ENCODE measurements at regions not wholly inside any gene's neighbourhood (a gene's known extent, or its start where the extent isn't known, plus 50 kb on each side); places are given as distances from the start of the nearest gene placed in this dataset.

- no peak for DNase-seq (ENCODE audit: low spot score)
Observed at GRCh38 chr12:115118177-115118724, 434.3 kb upstream of the TBX3 start.

GRCh38 chr12:115114140-115114539 lies 430.2 kb upstream of the TBX3 start:
- DNase-seq (ENCODE audit: low spot score), result no peak

GRCh38 chr12:115109863-115110262 lies 425.9 kb upstream of the TBX3 start:
- no peak for DNase-seq (ENCODE audit: low spot score)

GRCh38 chr12:115108129-115109100 lies 424.4 kb upstream of the TBX3 start:
- DNase-seq (ENCODE audit: low spot score), result no peak

GRCh38 chr12:115103884-115104883 lies 420.2 kb upstream of the TBX3 start:
- no peak for DNase-seq (ENCODE audit: low spot score)

- DNase-seq (ENCODE audit: low spot score), result no peak
Observed at GRCh38 chr12:115102450-115102849, 418.5 kb upstream of the TBX3 start.

- DNase-seq (ENCODE audit: low spot score), result no peak
Observed at GRCh38 chr12:115101520-115101919, 417.5 kb upstream of the TBX3 start.

GRCh38 chr12:115097416-115097815 lies 413.4 kb upstream of the TBX3 start:
- DNase-seq (ENCODE audit: low spot score), result no peak

- DNase-seq (ENCODE audit: low spot score), result no peak
Observed at GRCh38 chr12:115096588-115097397, 412.8 kb upstream of the TBX3 start.

- no peak for DNase-seq (ENCODE audit: low spot score)
Observed at GRCh38 chr12:115095073-115095748, 411.2 kb upstream of the TBX3 start.

GRCh38 chr12:115094163-115094816 lies 410.3 kb upstream of the TBX3 start:
- DNase-seq (ENCODE audit: low spot score), result no peak

GRCh38 chr12:115093261-115093660 lies 409.3 kb upstream of the TBX3 start:
- no peak for DNase-seq (ENCODE audit: low spot score)

GRCh38 chr12:115090783-115091182 lies 406.8 kb upstream of the TBX3 start:
- DNase-seq (ENCODE audit: low spot score), result no peak

GRCh38 chr12:115088995-115089841 lies 405.2 kb upstream of the TBX3 start:
- no peak for DNase-seq (ENCODE audit: low spot score)

- DNase-seq (ENCODE audit: low spot score), result no peak
Observed at GRCh38 chr12:115088328-115088994, 404.5 kb upstream of the TBX3 start.

- DNase-seq (ENCODE audit: low spot score), result no peak
Observed at GRCh38 chr12:115085594-115085993, 401.6 kb upstream of the TBX3 start.

GRCh38 chr12:115079760-115080159 lies 395.8 kb upstream of the TBX3 start:
- DNase-seq (ENCODE audit: low spot score), result no peak

GRCh38 chr12:115078990-115079389 lies 395.0 kb upstream of the TBX3 start:
- DNase-seq (ENCODE audit: low spot score), result no peak

- no peak for DNase-seq (ENCODE audit: low spot score)
Observed at GRCh38 chr12:115078334-115078733, 394.4 kb upstream of the TBX3 start.
